OCI-LY7 (cell line): ENCODE measurements at regions not wholly inside any gene's neighbourhood (a gene's known extent, or its start where the extent isn't known, plus 50 kb on each side); places are given as distances from the start of the nearest gene placed in this dataset.

Experiments used
- BruUV-seq: library from RNA; stranded (reverse); fragments of 400-500 nt; replicated peaks from 2 replicates; lab custom pipeline; 2021; lab: Mats Ljungman, UMichigan
- CTCF ChIA-PET: fragments of 300-600 bp; sonication (Branson Sonifier 250); formaldehyde crosslinking; loops from one replicate; lab custom pipeline; 2022; ENCODE audit warnings: antibody characterized with exemption; ENCODE audit not compliant: unreplicated experiment; lab: Charles Lee
- POLR2A ChIA-PET: fragments of 300-600 bp; sonication (Branson Sonifier 250); formaldehyde crosslinking; loops from one replicate; lab custom pipeline; 2022; ENCODE audit warnings: antibody characterized with exemption; lab: Charles Lee
- DNase-seq: peaks from one replicate; pipeline ENCODE4 v3.0.0-alpha.2; 2015; ENCODE audit warnings: low spot score
- H2AFZ ChIP-seq: fragments of 200-600 bp; sonication (generic), shearing (Covaris generic); 2 replicates; pipeline ENCODE4 v1.6.1; 2014; ENCODE audit warnings: mild to moderate bottlenecking, antibody characterized with exemption, low read length, moderate library complexity
- H3K27ac ChIP-seq: fragments of 200-600 bp; sonication (generic); 2 replicates; pipeline ENCODE4 v1.5.1; 2014; ENCODE audit warnings: mixed run types, low read depth, mild to moderate bottlenecking, moderate library complexity, low read length, inconsistent platforms; ENCODE audit not compliant: poor library complexity, severe bottlenecking
- H3K36me3 ChIP-seq: fragments of 200-600 bp; sonication (generic); 2 replicates; pipeline ENCODE4 v1.6.1; 2014; ENCODE audit warnings: mild to moderate bottlenecking, antibody characterized with exemption, low read length, moderate library complexity, mixed read lengths; ENCODE audit not compliant: insufficient read depth
- H3K4me1 ChIP-seq: fragments of 200-600 bp; sonication (generic); 2 replicates; pipeline ENCODE4 v1.5.1; 2014; ENCODE audit warnings: mild to moderate bottlenecking, low read length; ENCODE audit not compliant: insufficient read depth, poor library complexity, severe bottlenecking
- H3K4me2 ChIP-seq: fragments of 200-600 bp; sonication (generic); 2 replicates; pipeline ENCODE4 v1.6.1; 2014; ENCODE audit warnings: mild to moderate bottlenecking, low read length
- H3K4me3 ChIP-seq: fragments of 200-600 bp; sonication (generic); 2 replicates; pipeline ENCODE4 v1.5.1; 2014; ENCODE audit warnings: mild to moderate bottlenecking, low read depth, low read length; ENCODE audit not compliant: poor library complexity, severe bottlenecking
- H3K79me2 ChIP-seq: fragments of 200-600 bp; sonication (generic); 2 replicates; pipeline ENCODE4 v1.6.1; 2016; ENCODE audit warnings: low read depth, mild to moderate bottlenecking, low read length, moderate library complexity, mixed read lengths; ENCODE audit not compliant: insufficient read depth
- H3K9me2 ChIP-seq: fragments of 200-600 bp; sonication (generic); 2 replicates; pipeline ENCODE4 v1.6.1; 2016; ENCODE audit warnings: mild to moderate bottlenecking, low read length, mixed read lengths; ENCODE audit not compliant: insufficient read depth
- H3K9me3 ChIP-seq: fragments of 200-600 bp; sonication (generic); 2 replicates; pipeline ENCODE4 v1.6.1; 2014; ENCODE audit warnings: mild to moderate bottlenecking, mixed run types, low read length, mixed read lengths
- H4K20me1 ChIP-seq: fragments of 200-600 bp; sonication (generic); 2 replicates; pipeline ENCODE4 v1.6.1; 2014; ENCODE audit warnings: mild to moderate bottlenecking, antibody characterized with exemption, low read length, moderate library complexity, mixed read lengths; ENCODE audit not compliant: insufficient read depth
- EZH2phosphoT487 ChIP-seq: fragments of 200-600 bp; sonication (generic); IDR thresholded peaks from 2 replicates; pipeline ENCODE4 v1.6.1; 2018; ENCODE audit warnings: low read depth, borderline replicate concordance, mild to moderate bottlenecking, mixed run types, antibody characterized with exemption, low read length, moderate library complexity, mixed read lengths
- intact Hi-C: fragments of 100-400 bp; cut with micrococcal nuclease; formaldehyde crosslinking; loops from one replicate; pipeline ENCODE4 v1.10.0; 2022; ENCODE audit not compliant: unreplicated experiment
- TF ChIP-seq, protein P1 (sequence below): fragments of 200-600 bp; sonication (generic); conservative IDR thresholded peaks from 2 replicates; pipeline ENCODE4 v1.5.1; 2014; ENCODE audit warnings: mild to moderate bottlenecking, antibody characterized with exemption, low read length, moderate library complexity, mixed read lengths

- H2AFZ ChIP-seq: no peak overlapping the region
- H3K36me3 ChIP-seq: no peaks in the 10 kb centered on the region
- TF ChIP-seq, protein P1, sequence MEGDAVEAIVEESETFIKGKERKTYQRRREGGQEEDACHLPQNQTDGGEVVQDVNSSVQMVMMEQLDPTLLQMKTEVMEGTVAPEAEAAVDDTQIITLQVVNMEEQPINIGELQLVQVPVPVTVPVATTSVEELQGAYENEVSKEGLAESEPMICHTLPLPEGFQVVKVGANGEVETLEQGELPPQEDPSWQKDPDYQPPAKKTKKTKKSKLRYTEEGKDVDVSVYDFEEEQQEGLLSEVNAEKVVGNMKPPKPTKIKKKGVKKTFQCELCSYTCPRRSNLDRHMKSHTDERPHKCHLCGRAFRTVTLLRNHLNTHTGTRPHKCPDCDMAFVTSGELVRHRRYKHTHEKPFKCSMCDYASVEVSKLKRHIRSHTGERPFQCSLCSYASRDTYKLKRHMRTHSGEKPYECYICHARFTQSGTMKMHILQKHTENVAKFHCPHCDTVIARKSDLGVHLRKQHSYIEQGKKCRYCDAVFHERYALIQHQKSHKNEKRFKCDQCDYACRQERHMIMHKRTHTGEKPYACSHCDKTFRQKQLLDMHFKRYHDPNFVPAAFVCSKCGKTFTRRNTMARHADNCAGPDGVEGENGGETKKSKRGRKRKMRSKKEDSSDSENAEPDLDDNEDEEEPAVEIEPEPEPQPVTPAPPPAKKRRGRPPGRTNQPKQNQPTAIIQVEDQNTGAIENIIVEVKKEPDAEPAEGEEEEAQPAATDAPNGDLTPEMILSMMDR: no peak; the same call in 1 of the 2 replicates
- no peak for TF ChIP-seq EZH2phosphoT487
- H3K4me3 ChIP-seq: no peak overlapping the region
- H3K79me2 ChIP-seq: no peaks in the 10 kb centered on the region
- no peak for DNase-seq
- no peaks in the 10 kb centered on the region for H3K4me1 ChIP-seq
- BruUV-seq: no TSS peak
- ChIA-PET POLR2A (no interaction called here), CTCF (no interaction called here)
- H3K27ac ChIP-seq: no peak overlapping the region
- no peaks in the 10 kb centered on the region for H3K9me3 ChIP-seq
- H3K4me2 ChIP-seq: no peak overlapping the region
- intact Hi-C loops: no loop called here
- H4K20me1 ChIP-seq: no peaks in the 10 kb centered on the region
- H3K9me2 ChIP-seq: no peaks in the 10 kb centered on the region
Measured at GRCh38 chr2:81007104-81007503, 702.6 kb upstream of the LRRTM1 start.

- Histone ChIP-seq H3K9me2 (no peaks in the 10 kb centered on the region), H3K4me1 (no peaks in the 10 kb centered on the region), H3K36me3 (no peaks in the 10 kb centered on the region), H4K20me1 (no peaks in the 10 kb centered on the region), H3K4me3 (no peak overlapping the region), H2AFZ (no peak overlapping the region), H3K4me2 (no peak overlapping the region), H3K79me2 (no peaks in the 10 kb centered on the region), H3K9me3 (peaks cover 9% of the 10 kb centered on the region; the same call in 1 of the 2 replicates), H3K27ac (no peak overlapping the region)
- DNase-seq: no peak
- BruUV-seq: no TSS peak
- intact Hi-C loops: no loop called here
- CTCF ChIA-PET: no interaction called here
- TF ChIP-seq EZH2phosphoT487: no peak
- TF ChIP-seq, protein P1: no peak
- POLR2A ChIA-PET: no interaction called here
Measured at GRCh38 chr2:81002906-81003305, 698.4 kb upstream of the LRRTM1 start.

- no peaks in the 10 kb centered on the region for H4K20me1 ChIP-seq
- no peaks in the 10 kb centered on the region for H3K79me2 ChIP-seq
- ChIA-PET CTCF (no interaction called here), POLR2A (interaction anchor here (1.1 kb wide), 1 partner anchor 18 kb away, joined by 3 read pairs; no protein-coding TSS in a partner anchor)
- intact Hi-C loops: no loop called here
- no peak overlapping the region for H3K27ac ChIP-seq
- BruUV-seq: no TSS peak
- 0 out of 2 replicates have a peak, but pooled peaks cover 5% of the 10 kb centered on the region for H3K9me3 ChIP-seq
- no peaks in the 10 kb centered on the region for H3K9me2 ChIP-seq
- no peaks in the 10 kb centered on the region for H3K4me1 ChIP-seq
- DNase-seq: no peak
- TF ChIP-seq, protein P1: no peak
- TF ChIP-seq EZH2phosphoT487: no peak
- H3K4me3 ChIP-seq: no peak overlapping the region
- no peak overlapping the region for H2AFZ ChIP-seq
- H3K4me2 ChIP-seq: no peak overlapping the region
- no peaks in the 10 kb centered on the region for H3K36me3 ChIP-seq
Measured at GRCh38 chr2:80987466-80987865, 682.9 kb upstream of the LRRTM1 start.
